ENCODE measurements at regions not wholly inside any gene's neighbourhood (a gene's known extent, or its start where the extent isn't known, plus 50 kb on each side); places are given as distances from the start of the nearest gene placed in this dataset.

DNA sequence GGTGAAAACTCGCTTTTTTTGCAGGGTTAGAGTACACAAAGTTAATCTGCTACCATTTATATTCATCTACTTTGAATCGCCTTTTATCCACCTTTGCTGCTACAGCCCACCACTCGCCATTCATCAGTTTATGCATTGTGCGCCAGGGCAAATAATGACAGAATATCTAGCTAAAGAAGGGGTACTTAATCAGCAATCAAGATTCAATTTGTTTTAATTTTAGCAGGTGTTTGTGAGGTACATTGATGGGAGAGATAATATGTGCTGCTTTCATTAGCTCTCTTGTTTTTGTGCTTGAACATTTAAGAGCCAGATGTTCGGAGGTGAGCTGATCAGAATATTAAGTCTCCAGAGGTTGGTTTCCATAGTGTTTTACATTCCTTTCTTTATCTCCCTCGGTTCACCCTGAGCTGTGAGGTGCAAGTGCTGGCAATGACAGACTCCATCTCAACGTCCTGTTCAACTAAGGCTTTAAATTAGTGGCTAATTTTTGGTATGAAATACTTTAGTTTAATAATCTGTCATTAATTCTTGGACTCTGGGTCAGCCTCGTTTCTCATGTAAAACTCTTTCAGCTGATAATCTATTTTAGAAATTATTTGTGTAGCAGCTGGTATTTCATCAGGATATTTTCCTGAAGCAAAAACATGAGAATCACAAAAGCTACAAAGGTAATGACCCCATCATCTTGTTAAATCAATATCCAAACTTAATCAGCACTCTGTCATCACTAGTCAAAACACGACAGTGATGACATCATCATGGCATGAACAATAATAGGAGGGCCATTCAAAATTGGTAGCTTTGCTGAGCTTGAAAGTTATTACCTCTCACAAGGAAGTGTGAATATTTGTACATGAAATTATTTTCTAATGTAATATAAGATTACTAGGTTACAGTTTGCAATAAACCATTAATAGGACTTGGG, 479.9 kb upstream of the FANCL start:
- H3F3A ChIP-seq (ENCODE audit: insufficient read depth, low read length), result no peaks in the 10 kb centered on the region
- no peak overlapping the region for H2AFZ ChIP-seq (ENCODE audit: low read length)
- H3K79me2 ChIP-seq (ENCODE audit: insufficient read depth, low read length), result no peaks in the 10 kb centered on the region
- TF ChIP-seq EZH2 (IDR thresholded peaks at IDR 0.05; ENCODE audit: borderline replicate concordance, low read length), result no peak
- TF ChIP-seq, protein P1, sequence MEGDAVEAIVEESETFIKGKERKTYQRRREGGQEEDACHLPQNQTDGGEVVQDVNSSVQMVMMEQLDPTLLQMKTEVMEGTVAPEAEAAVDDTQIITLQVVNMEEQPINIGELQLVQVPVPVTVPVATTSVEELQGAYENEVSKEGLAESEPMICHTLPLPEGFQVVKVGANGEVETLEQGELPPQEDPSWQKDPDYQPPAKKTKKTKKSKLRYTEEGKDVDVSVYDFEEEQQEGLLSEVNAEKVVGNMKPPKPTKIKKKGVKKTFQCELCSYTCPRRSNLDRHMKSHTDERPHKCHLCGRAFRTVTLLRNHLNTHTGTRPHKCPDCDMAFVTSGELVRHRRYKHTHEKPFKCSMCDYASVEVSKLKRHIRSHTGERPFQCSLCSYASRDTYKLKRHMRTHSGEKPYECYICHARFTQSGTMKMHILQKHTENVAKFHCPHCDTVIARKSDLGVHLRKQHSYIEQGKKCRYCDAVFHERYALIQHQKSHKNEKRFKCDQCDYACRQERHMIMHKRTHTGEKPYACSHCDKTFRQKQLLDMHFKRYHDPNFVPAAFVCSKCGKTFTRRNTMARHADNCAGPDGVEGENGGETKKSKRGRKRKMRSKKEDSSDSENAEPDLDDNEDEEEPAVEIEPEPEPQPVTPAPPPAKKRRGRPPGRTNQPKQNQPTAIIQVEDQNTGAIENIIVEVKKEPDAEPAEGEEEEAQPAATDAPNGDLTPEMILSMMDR (IDR thresholded peaks at IDR 0.05; ENCODE audit: low read length), result no peak
- no peaks in the 10 kb centered on the region for H3K9me3 ChIP-seq (ENCODE audit: low read length)
- H4K20me1 ChIP-seq (ENCODE audit: insufficient read depth, low read length), result no peaks in the 10 kb centered on the region
- H3K27me3 ChIP-seq (ENCODE audit: insufficient read depth, low read length), result no peaks in the 10 kb centered on the region
- H3K4me1 ChIP-seq (ENCODE audit: insufficient read depth, low read length, severe bottlenecking), result no peaks in the 10 kb centered on the region
- no peak overlapping the region for H3K4me3 ChIP-seq (ENCODE audit: low read depth, low read length, poor library complexity, severe bottlenecking)
- no peaks in the 10 kb centered on the region for H3K36me3 ChIP-seq (ENCODE audit: insufficient read depth, low read length)
- no peaks in the 10 kb centered on the region for H3K9me2 ChIP-seq (ENCODE audit: low read depth, low read length)
- no peak overlapping the region for H3K27ac ChIP-seq (ENCODE audit: low read depth, low read length, poor library complexity, severe bottlenecking)
- no peak overlapping the region for H3K9ac ChIP-seq (ENCODE audit: low read length)
- no peak overlapping the region for H3K4me2 ChIP-seq (ENCODE audit: low read length)

DNA sequence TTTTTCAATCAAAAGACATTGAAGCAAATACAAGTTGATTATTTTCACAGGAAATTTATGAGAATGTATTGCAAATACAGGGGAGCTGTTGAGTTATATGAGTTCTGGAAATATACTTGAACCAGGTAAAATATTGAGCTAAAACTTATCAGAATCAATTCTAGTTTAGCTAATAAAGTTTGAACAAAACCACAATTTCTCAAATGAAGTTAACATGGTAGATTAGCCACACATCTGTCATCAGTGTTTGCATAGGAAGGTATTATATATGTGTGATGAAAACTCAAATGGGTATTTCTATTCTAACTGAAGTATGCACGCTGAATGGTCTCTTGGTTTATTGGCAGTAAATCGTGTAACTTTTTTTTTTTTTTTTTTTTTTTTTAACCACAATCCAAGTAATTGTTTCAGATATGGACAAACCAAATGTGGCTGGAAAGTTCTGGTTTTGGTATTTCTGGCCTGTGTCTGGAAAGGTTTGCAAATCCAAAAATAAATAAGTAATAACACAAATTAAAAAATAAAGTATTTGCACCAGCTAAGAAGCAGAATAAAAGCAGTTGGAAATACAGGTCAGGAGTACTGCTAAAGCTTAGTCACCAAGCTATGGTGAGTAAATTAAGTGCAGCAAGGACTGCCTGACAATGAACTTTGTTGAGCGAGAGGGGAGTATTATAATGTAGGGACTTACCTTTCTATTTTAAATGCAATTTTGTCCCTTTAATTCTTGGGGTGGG, 479.1 kb upstream of the FANCL start:
- no peaks in the 10 kb centered on the region for H4K20me1 ChIP-seq (ENCODE audit: insufficient read depth, low read length)
- H2AFZ ChIP-seq (ENCODE audit: low read length), result no peak overlapping the region
- TF ChIP-seq, protein P1 (IDR thresholded peaks at IDR 0.05; ENCODE audit: low read length), result no peak
- TF ChIP-seq EZH2 (IDR thresholded peaks at IDR 0.05; ENCODE audit: borderline replicate concordance, low read length), result no peak
- H3K36me3 ChIP-seq (ENCODE audit: insufficient read depth, low read length), result no peaks in the 10 kb centered on the region
- H3K9ac ChIP-seq (ENCODE audit: low read length), result no peak overlapping the region
- H3F3A ChIP-seq (ENCODE audit: insufficient read depth, low read length), result no peaks in the 10 kb centered on the region
- no peaks in the 10 kb centered on the region for H3K9me3 ChIP-seq (ENCODE audit: low read length)
- no peak overlapping the region for H3K4me3 ChIP-seq (ENCODE audit: low read depth, low read length, poor library complexity, severe bottlenecking)
- no peaks in the 10 kb centered on the region for H3K4me1 ChIP-seq (ENCODE audit: insufficient read depth, low read length, severe bottlenecking)
- no peaks in the 10 kb centered on the region for H3K27me3 ChIP-seq (ENCODE audit: insufficient read depth, low read length)
- no peaks in the 10 kb centered on the region for H3K79me2 ChIP-seq (ENCODE audit: insufficient read depth, low read length)
- no peak overlapping the region for H3K27ac ChIP-seq (ENCODE audit: low read depth, low read length, poor library complexity, severe bottlenecking)
- H3K9me2 ChIP-seq (ENCODE audit: low read depth, low read length), result no peaks in the 10 kb centered on the region
- H3K4me2 ChIP-seq (ENCODE audit: low read length), result no peak overlapping the region

DNA sequence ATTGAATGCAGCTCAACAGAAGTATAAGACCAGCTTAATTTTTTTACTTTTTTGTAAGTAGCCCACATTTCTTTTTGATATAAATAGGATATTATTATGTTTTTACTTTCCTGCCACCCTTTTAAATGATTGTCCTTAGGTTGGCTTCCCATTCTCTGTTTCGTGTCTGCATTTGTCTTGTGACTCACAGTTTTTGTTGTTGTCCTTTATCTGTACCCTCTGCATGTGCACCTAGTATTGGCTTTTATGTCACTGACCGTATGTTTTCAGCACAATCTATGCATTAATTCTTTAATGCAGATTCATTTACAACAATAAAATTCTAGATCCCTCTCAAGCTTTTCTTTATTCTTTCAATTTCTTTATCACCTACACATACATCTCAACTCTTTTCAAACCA, 474.2 kb upstream of the FANCL start:
- Histone ChIP-seq H3K9me2 (ENCODE audit: low read depth, low read length) (no peaks in the 10 kb centered on the region), H2AFZ (ENCODE audit: low read length) (no peak overlapping the region), H3K4me3 (ENCODE audit: low read depth, low read length, poor library complexity, severe bottlenecking) (no peak overlapping the region), H3K79me2 (ENCODE audit: insufficient read depth, low read length) (no peaks in the 10 kb centered on the region), H3K4me1 (ENCODE audit: insufficient read depth, low read length, severe bottlenecking) (no peaks in the 10 kb centered on the region), H3K9me3 (ENCODE audit: low read length) (no peaks in the 10 kb centered on the region), H3K36me3 (ENCODE audit: insufficient read depth, low read length) (no peaks in the 10 kb centered on the region), H3F3A (ENCODE audit: insufficient read depth, low read length) (no peaks in the 10 kb centered on the region), H3K27me3 (ENCODE audit: insufficient read depth, low read length) (no peaks in the 10 kb centered on the region), H3K27ac (ENCODE audit: low read depth, low read length, poor library complexity, severe bottlenecking) (no peak overlapping the region), H3K4me2 (ENCODE audit: low read length) (no peak overlapping the region), H4K20me1 (ENCODE audit: insufficient read depth, low read length) (no peaks in the 10 kb centered on the region), H3K9ac (ENCODE audit: low read length) (no peak overlapping the region)
- TF ChIP-seq, protein P1 (IDR thresholded peaks at IDR 0.05; ENCODE audit: low read length), result no peak
- TF ChIP-seq EZH2 (IDR thresholded peaks at IDR 0.05; ENCODE audit: borderline replicate concordance, low read length), result no peak

All from OCI-LY1 (cell line).